NB4 (cell line): ENCODE measurements at regions not wholly inside any gene's neighbourhood (a gene's known extent, or its start where the extent isn't known, plus 50 kb on each side); places are given as distances from the start of the nearest gene placed in this dataset.

Source experiments
- CTCF ChIP-seq: IDR thresholded peaks from one replicate; pipeline ENCODE4 v1.5.1; 2012; ENCODE audit warnings: low read depth, low read length
- POLR2A ChIP-seq: IDR thresholded peaks from 2 replicates; pipeline ENCODE4 v1.6.1; 2011; ENCODE audit warnings: mild to moderate bottlenecking; ENCODE audit not compliant: insufficient read length; ENCODE audit errors: extremely low read depth

- no peak for TF ChIP-seq CTCF
- TF ChIP-seq POLR2A, result no peak
These were observed 390.3 kb downstream of the HHIPL2 start for GRCh38 chr1:222157612-222158011.
